Astrocyte of the spinal cord (primary cell): ENCODE measurements at regions not wholly inside any gene's neighbourhood (a gene's known extent, or its start where the extent isn't known, plus 50 kb on each side); places are given as distances from the start of the nearest gene placed in this dataset.

ENCODE experiments used
- DNase-seq: peaks from one replicate; pipeline ENCODE4 v3.0.0; 2011; ENCODE audit warnings: low read depth, low spot score
- H3K4me3 ChIP-seq: 2 replicates; pipeline ENCODE4 v1.5.1; 2011; ENCODE audit warnings: low read depth, mild to moderate bottlenecking, low read length, moderate library complexity
- CTCF ChIP-seq: IDR thresholded peaks from 2 replicates; pipeline ENCODE4 v1.5.1; 2012; ENCODE audit warnings: low read depth, mild to moderate bottlenecking, low read length, inconsistent platforms
- in situ Hi-C: cut with HindIII; loops from 2 replicates; pipeline ENCODE4 v1.10.0; 2017; ENCODE audit warnings: low sequenced_read_pairs

GRCh38 chr11:34830648-34831047 is 85.5 kb downstream of the APIP start:
- H3K4me3 ChIP-seq, result no peak overlapping the region
- TF ChIP-seq CTCF, result no peak
- in situ Hi-C loops, result no loop called here
- peak; percentile 15 for DNase-seq

- in situ Hi-C loops, result no loop called here
- no peak overlapping the region for H3K4me3 ChIP-seq
- TF ChIP-seq CTCF, result no peak
- peak; percentile 8 for DNase-seq
These were observed 86.1 kb downstream of the APIP start for GRCh38 chr11:34830035-34830434.

GRCh38 chr11:34827228-34827627 is 89.0 kb downstream of the APIP start:
- in situ Hi-C loops, result no loop called here
- H3K4me3 ChIP-seq, result no peak overlapping the region
- no peak for DNase-seq
- TF ChIP-seq CTCF, result no peak

GRCh38 chr11:34826384-34826726 is 89.8 kb downstream of the APIP start:
- in situ Hi-C loops, result no loop called here

GRCh38 chr11:34825670-34826383 is 90.4 kb downstream of the APIP start:
- no peak for DNase-seq
- in situ Hi-C loops, result no loop called here
- H3K4me3 ChIP-seq, result no peak overlapping the region
- no peak for TF ChIP-seq CTCF

More at GRCh38 chr11:34826384-34826726, 89.8 kb downstream of the APIP start:
- H3K4me3 ChIP-seq, result no peak overlapping the region
- no peak for TF ChIP-seq CTCF
- no peak for DNase-seq

GRCh38 chr11:34825315-34825669 is 90.9 kb downstream of the APIP start:
- in situ Hi-C loops, result no loop called here
- DNase-seq, result no peak
- TF ChIP-seq CTCF, result no peak
- H3K4me3 ChIP-seq, result no peak overlapping the region
